Skeletal muscle cell (primary cell): ENCODE measurements at regions not wholly inside any gene's neighbourhood (a gene's known extent, or its start where the extent isn't known, plus 50 kb on each side); places are given as distances from the start of the nearest gene placed in this dataset.

Experiments used
- DNase-seq: peaks from one replicate; pipeline ENCODE4 v3.0.0-alpha.2; 2010; ENCODE audit warnings: low read depth
- H3K4me3 ChIP-seq: 2 replicates; pipeline ENCODE4 v1.5.1; 2011; ENCODE audit warnings: low read depth, mild to moderate bottlenecking, control low read depth, low read length, moderate library complexity

DNA sequence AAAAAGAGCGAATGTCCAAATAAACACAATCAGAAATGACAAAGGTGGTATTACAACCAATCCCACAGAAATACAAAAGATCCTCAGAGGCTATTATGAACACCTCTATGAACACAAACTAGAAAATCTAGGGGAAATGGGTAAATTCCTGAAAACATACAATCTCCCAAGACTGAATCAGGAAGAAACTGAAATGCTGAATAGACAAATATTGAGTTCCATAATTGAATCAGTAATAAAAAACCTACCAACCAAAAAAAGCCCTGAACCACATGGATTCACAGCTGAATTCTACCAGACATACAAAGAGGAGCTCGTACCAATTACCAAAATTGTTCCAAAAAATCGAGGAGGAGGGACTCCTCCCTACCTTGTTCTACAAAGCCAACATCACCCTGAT is 56.1 kb upstream of the ZNF800 start:
- DNase-seq = no peak
- no peak overlapping the region for H3K4me3 ChIP-seq

DNA sequence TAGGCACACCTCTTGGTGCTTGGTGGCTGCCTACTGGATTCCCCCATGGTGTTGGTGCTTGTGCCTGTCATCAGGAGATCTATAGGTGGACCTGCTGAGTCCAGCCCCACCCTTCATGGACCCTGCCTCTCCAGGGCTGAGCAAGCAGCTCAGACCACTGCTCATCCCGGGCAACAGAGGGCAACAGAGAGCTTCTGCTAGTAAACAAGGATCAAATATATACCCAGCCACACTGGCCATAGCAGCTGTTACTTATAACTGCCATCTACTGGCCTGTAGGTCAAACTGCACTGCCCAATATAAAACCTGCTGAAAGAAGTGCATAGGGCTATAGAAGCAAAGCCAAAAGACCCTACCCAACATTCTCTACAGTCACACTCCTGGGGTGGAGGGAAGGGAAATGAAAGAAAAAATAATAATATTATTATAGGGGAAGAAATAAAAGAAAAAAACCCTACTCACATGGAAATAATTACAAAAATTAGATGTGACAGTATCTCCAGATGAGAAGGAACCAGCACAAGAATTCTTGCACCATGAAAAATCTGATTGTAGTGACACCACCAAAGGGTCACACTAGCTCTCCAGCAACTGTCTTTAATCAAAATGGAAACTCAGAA is 54.9 kb upstream of the ZNF800 start:
- no peak overlapping the region for H3K4me3 ChIP-seq
- DNase-seq = peak; percentile 15

DNA sequence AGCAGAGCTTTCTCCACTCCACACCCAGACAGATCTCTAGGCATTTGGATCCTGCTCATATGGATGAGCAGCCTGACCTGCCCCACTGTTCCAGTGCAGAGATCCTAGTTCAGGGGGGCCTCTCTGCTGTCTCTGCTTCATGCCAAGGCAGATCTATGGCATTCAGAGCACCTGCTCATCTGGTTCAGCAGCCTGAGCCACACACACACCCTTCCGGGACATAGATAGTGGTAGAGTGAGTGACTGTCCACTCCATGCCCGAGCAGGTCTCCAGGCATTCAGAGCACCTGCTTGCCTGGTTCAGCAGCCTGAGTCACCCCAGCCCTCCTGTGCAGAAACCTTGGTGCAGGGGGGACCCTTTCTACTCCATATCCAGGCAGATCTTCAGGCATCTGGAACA is 54.3 kb upstream of the ZNF800 start:
- no peak for DNase-seq
- no peak overlapping the region for H3K4me3 ChIP-seq
